ENCODE measurements at regions not wholly inside any gene's neighbourhood (a gene's known extent, or its start where the extent isn't known, plus 50 kb on each side); places are given as distances from the start of the nearest gene placed in this dataset.

DNA sequence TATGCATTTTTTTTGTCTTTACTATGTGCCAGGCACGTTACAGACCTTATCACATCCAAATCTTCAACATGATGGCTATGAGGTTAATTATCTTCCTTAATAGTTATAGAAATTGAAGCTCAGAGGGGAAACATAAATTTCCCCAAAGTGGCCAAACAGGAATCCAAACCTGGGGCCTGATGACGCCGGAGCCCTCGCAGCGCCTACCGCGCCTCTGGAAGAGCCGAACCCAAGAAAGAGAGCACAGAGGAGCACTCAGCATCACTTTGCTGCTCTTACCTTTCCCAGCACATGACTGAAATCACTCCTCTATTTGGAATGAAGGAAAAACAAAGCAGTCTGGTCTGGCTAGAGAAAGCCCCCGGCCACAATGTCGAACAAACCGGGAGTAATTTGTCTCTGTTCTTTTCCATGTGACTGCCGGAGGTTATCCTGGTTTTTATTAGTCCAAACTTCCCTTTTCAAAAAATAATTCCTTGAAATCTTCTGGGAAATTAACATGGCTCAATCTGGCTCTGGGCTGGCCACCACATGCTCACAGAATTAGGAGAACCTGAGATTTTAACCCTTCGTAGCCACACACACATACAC lies 195.5 kb downstream of the ADSS2 start:
- Mint-ChIP-seq H3K4me1 (ENCODE audit: low read depth) (peaks cover 2% of the 10 kb centered on the region), H3K36me3 (ENCODE audit: insufficient read depth) (no peaks in the 10 kb centered on the region), H3K27me3 (ENCODE audit: low read depth) (peaks cover 8% of the 10 kb centered on the region), H3K9me3 (no peaks in the 10 kb centered on the region), H3K4me3 (no peak overlapping the region)
- DNase-seq (no peak), ATAC-seq (no peak)

DNA sequence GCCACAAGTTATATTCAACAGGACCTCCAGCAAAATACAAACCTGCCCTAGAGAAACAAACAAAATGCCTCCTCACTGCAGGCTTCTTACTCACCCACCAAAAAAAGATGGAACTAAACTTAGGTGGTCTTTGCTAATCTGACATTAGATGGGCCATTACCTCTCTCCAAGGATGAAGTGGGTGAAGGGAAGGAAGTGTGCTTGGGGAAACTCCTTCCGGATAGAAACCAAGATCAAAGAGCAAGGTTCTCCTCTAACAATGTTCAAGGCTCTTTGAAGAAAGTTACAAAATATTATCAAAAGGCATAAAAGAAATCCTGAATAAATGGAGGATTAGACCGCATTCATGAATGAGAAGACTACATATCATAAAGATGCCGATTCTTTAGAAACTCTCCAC lies 187.5 kb downstream of the ADSS2 start:
- Mint-ChIP-seq H3K4me1 (ENCODE audit: low read depth) (no peaks in the 10 kb centered on the region), H3K36me3 (ENCODE audit: insufficient read depth) (no peaks in the 10 kb centered on the region), H3K4me3 (no peak overlapping the region), H3K9me3 (no peaks in the 10 kb centered on the region), H3K27me3 (ENCODE audit: low read depth) (peaks cover 3% of the 10 kb centered on the region)
- DNase-seq (no peak), ATAC-seq (no peak)

DNA sequence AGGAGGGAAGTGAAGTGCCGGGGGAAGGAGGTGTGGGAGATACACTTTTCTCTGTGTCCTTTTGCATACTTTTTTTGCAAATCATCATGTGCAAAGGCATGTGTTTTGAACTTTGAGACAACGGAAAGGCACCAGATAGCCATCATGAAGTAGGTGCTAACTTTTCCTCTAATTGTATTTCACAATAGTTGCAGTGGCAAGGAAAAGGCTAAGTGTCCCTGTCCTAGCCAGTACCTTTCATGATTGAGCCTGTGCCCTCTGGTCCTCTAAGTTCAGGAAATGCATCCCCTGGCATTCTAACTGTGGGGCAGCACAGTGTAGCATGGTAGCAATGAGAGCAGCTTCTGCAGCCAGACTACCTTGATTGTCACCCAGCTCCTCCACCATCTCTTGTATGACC lies 186.2 kb downstream of the ADSS2 start:
- Mint-ChIP-seq H3K4me3 (no peak overlapping the region), H3K9me3 (peaks cover 4% of the 10 kb centered on the region), H3K27me3 (ENCODE audit: low read depth) (peaks cover 3% of the 10 kb centered on the region)

DNA sequence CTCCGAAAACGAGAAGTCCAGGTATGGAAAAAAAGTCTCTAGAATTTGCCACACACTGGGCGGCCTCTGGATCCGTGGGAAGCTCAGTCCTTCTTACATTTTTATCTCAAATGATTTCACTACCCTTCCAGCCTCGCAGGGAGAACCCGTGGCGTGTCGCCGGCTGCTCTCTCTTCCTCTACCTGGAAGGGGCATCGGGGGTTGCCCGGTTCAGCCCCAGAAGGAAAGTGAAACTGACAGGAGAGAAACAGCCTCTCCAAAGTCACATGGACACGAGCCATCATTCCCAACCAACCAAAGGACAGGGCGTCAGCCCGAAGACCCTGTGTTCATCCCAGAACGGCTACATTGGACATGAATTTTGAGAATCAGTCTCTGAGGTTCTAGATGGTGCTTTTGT lies 182.5 kb downstream of the ADSS2 start:
- Mint-ChIP-seq H3K4me1 (ENCODE audit: low read depth) (peaks cover 5% of the 10 kb centered on the region), H3K4me3 (no peak overlapping the region), H3K9me3 (peaks cover 8% of the 10 kb centered on the region), H3K36me3 (ENCODE audit: insufficient read depth) (no peaks in the 10 kb centered on the region), H3K27me3 (ENCODE audit: low read depth) (peaks cover 3% of the 10 kb centered on the region)
- no peak for ATAC-seq
- DNase-seq, result no peak

More for the DNA sequence above, 186.2 kb downstream of the ADSS2 start:
- ATAC-seq, result no peak
- DNase-seq, result no peak
- H3K36me3 Mint-ChIP-seq (ENCODE audit: insufficient read depth), result no peaks in the 10 kb centered on the region
- no peaks in the 10 kb centered on the region for H3K4me1 Mint-ChIP-seq (ENCODE audit: low read depth)

DNA sequence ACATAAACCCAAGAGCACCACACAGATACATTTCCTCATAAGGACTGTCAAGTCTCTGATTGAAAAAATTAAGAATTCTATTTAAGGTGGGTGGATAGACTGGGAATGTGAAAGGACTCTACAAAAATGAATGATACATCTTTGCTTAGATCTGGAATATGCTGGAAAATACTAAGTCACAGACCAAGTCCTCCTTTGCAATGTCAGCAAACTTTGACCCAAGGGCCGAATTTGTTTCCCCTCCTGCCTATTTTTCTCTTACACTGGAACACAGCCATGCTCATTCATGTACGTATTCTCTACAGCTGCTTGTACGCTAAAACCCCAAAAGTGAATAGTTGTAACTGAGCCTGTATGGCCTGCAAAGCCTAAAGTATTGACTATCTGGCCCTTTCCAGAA lies 180.7 kb downstream of the ADSS2 start:
- ATAC-seq (no peak), DNase-seq (no peak)
- H3K4me1 Mint-ChIP-seq (ENCODE audit: low read depth), result peaks cover 5% of the 10 kb centered on the region
- no peak overlapping the region for H3K4me3 Mint-ChIP-seq
- H3K36me3 Mint-ChIP-seq (ENCODE audit: insufficient read depth), result no peaks in the 10 kb centered on the region
- H3K27me3 Mint-ChIP-seq (ENCODE audit: low read depth), result peaks cover 3% of the 10 kb centered on the region
- peaks cover 8% of the 10 kb centered on the region for H3K9me3 Mint-ChIP-seq

DNA sequence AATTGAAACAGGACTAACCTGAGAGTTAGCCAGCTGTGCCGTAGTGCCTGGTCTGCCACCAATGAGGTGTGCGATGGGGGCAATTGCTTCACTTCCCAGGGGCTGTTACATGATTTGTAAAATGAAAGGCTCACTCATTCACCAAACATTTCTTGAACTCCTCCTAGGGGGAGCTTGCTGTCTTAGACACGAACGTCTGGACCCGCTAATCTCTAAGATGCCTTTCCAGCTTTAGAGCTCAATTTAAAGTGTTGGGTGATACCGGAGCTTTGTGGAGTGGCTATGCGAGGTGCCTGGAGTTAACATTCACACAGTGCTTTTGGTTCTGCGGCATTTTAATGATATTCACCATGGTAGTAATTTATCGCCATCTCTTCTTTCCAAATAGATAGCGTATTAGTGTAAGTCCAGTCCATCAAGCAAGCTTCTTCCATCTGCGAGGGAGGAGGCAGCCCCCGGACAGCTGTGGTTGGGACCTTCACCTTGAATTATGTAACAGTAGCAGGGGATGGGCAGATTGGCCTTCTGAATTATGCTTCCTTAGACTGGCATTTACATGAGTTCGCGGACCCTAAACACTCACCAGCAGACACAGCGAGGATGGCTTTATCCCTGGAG lies 179.9 kb downstream of the ADSS2 start:
- ATAC-seq, result no peak
- H3K36me3 Mint-ChIP-seq (ENCODE audit: insufficient read depth), result no peaks in the 10 kb centered on the region

DNA sequence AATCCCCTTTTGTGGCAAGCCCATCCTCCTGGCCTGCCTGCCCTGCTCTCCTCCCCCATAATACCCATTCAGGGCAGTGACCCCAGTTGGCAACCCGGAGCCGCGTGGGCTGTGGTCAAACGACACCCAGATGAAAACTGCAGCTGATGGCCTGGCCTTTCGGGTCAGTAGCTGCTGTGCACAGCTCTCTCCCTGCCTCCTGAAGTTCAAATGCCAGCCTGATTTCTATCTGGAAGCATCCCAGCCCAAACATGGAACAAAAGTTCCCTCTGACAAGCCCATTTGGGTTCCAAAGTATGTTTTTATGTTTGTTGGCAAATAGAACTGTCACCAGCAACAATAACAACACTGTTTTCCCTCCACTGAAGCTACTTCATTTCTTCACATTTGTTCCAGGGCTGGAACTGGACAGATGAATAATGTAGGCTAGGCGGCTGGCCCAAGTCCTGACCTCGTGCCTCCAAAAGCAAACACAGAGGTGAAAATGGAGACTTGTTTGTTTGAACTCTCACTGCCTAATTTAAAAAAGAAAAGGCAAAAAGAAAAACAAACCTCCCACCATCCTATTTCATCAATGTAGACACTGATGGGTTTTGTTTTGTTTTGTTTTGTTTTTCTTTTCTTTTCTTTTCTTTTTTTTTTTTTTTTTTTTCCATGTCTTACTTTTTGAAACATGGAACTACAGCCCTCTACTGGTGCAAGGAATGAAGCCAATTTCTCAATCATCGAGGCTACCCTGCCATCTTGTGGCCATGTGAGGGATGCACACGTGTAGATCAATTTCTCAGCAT lies 179.0 kb downstream of the ADSS2 start:
- Mint-ChIP-seq H3K4me3 (no peak overlapping the region), H3K9me3 (peaks cover 8% of the 10 kb centered on the region), H3K27me3 (ENCODE audit: low read depth) (peaks cover 1% of the 10 kb centered on the region), H3K4me1 (ENCODE audit: low read depth) (peaks cover 5% of the 10 kb centered on the region), H3K36me3 (ENCODE audit: insufficient read depth) (no peaks in the 10 kb centered on the region)
- DNase-seq (peak; percentile 64), ATAC-seq (peak; percentile 74 to 79)

More for the DNA sequence above, 179.9 kb downstream of the ADSS2 start:
- no peak for DNase-seq
- Mint-ChIP-seq H3K27me3 (ENCODE audit: low read depth) (no peaks in the 10 kb centered on the region), H3K4me1 (ENCODE audit: low read depth) (peaks cover 5% of the 10 kb centered on the region), H3K4me3 (no peak overlapping the region), H3K9me3 (peaks cover 8% of the 10 kb centered on the region)

DNA sequence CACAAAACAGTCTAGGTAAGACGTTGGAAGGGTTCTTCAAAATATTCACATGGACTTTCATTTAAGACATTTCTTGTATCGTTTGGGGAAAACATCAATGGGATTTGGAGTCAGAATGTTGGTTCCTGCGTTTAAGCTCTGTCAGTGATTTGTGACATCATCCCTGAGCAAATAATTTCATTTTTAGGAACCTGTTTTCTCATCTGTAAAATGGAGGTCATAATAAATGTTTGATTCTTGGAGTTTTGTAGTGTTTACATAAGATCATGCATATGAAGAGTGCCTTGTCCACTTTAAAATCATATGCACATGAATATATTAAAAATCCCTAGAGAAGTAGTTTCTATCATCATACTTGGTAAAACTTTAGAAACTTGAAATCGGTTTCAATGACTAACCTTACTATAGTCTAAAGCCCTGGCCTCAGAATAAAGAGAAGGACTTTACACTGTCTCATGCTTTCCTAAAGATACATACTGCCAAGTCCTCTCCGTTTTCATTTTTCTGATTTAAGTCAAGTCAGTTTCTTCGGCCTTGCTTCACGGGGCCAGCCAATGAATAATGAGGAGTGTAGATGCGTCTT lies 178.4 kb downstream of the ADSS2 start:
- no peaks in the 10 kb centered on the region for H3K36me3 Mint-ChIP-seq (ENCODE audit: insufficient read depth)
- H3K27me3 Mint-ChIP-seq (ENCODE audit: low read depth), result peaks cover 3% of the 10 kb centered on the region
- peaks cover 5% of the 10 kb centered on the region for H3K4me1 Mint-ChIP-seq (ENCODE audit: low read depth)
- H3K9me3 Mint-ChIP-seq, result peaks cover 8% of the 10 kb centered on the region
- ATAC-seq (no peak), DNase-seq (no peak)
- no peak overlapping the region for H3K4me3 Mint-ChIP-seq

DNA sequence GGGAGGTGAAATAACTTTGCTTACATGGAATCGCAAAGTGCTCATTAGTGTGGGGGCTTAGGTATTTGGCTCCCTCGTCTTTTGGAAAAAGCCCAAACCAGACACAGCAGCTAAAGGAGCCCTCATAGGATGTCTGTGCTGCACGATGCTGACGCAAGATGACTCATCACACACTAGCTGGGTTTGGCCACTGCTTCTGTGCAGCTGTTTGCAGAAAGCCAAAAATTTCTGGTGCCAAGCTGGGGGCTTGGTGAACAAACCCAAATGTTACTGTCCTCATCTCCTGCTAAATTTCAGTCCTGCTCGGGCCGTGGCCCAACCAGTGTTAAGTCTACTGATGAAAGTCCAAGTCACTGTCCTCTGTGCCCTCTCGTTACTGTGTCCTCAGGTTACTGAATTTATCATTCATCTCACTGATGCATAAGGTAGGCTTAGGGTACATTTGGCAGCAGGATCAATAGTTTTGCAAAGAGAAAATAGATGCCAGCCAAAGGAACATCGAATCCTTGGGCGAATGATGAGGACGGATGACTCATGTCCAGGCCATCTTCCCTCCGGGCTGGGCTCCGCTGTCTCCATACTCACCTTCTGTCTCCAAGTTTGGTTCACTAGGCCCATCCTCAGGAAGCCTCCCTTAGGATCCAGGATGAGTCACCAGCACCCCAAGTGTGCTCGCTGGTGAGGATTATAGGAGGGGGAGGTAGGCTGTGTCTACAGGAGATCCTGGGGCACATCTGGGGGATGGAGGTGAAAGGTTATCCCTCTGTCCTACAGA lies 177.7 kb downstream of the ADSS2 start:
- peaks cover 3% of the 10 kb centered on the region for H3K27me3 Mint-ChIP-seq (ENCODE audit: low read depth)
- H3K4me1 Mint-ChIP-seq (ENCODE audit: low read depth), result peaks cover 5% of the 10 kb centered on the region
- no peaks in the 10 kb centered on the region for H3K36me3 Mint-ChIP-seq (ENCODE audit: insufficient read depth)
- H3K9me3 Mint-ChIP-seq, result peaks cover 8% of the 10 kb centered on the region
- H3K4me3 Mint-ChIP-seq, result no peak overlapping the region
- DNase-seq, result no peak
- ATAC-seq, result no peak

DNA sequence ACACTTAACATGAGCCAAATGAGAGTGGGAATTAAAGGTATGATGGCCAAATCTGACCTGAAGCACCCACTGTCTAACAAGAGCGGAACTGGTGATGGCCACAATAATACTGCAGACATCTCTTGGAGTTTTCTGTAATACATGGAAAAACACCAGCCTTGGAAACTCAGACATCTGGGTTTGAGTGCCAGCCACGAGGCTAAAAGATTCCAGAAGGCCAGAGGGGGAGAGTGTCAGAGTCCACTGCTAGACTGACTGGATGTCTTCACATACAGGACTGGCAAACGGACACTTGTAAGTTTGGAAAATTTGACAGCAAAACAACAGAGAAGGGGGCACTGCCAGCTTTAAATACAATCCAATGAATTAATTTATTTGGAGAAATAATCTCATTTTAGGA lies 175.1 kb downstream of the ADSS2 start:
- peaks cover 5% of the 10 kb centered on the region for H3K4me1 Mint-ChIP-seq (ENCODE audit: low read depth)
- H3K9me3 Mint-ChIP-seq, result no peaks in the 10 kb centered on the region
- no peak for DNase-seq
- H3K4me3 Mint-ChIP-seq, result no peak overlapping the region
- no peaks in the 10 kb centered on the region for H3K36me3 Mint-ChIP-seq (ENCODE audit: insufficient read depth)
- H3K27me3 Mint-ChIP-seq (ENCODE audit: low read depth), result peaks cover 3% of the 10 kb centered on the region
- ATAC-seq, result no peak

DNA sequence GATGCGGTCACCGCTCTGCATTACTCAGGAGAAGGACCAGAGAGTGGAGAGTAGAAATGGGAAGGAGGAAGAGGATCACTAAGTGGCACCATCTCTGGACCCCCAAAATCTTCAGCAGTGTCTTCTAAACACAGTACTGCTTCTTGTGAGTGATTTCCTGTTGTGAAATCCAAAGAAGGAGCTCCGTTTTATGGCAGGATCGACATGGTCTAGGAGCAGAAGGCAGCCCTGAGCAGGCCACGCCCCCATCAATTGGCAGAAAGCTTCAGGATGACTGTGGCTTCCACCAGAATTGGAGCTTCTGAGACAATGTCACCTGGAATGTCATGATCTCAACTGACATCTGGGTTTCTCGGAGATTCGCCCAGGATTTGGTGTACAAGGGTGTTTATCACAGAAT lies 171.5 kb downstream of the ADSS2 start:
- DNase-seq (no peak), ATAC-seq (no peak)
- no peak overlapping the region for H3K4me3 Mint-ChIP-seq
- no peaks in the 10 kb centered on the region for H3K9me3 Mint-ChIP-seq
- H3K36me3 Mint-ChIP-seq (ENCODE audit: insufficient read depth), result no peaks in the 10 kb centered on the region
- no peaks in the 10 kb centered on the region for H3K4me1 Mint-ChIP-seq (ENCODE audit: low read depth)
- peaks cover 6% of the 10 kb centered on the region for H3K27me3 Mint-ChIP-seq (ENCODE audit: low read depth)

DNA sequence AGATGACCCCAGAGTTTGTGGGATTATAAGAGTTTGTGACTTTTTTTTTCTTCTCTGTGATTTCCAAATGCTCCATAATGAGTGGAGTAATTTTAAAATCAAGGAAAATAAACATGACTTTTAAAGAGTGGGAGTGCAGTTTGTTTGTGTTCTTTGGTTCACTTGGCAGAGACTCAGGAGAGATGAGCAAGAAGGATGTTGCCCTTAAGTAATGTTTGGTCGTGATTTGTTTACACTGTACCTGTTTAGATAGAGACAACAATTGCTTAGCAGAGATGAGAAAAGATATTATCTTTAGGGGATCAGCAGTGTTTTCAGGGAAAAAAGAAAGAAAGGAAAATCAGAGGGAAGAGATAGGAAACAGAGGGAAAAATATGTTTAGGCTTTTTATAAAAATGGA lies 170.8 kb downstream of the ADSS2 start:
- H3K4me1 Mint-ChIP-seq (ENCODE audit: low read depth), result no peaks in the 10 kb centered on the region
- H3K36me3 Mint-ChIP-seq (ENCODE audit: insufficient read depth), result no peaks in the 10 kb centered on the region
- H3K27me3 Mint-ChIP-seq (ENCODE audit: low read depth), result peaks cover 6% of the 10 kb centered on the region
- H3K4me3 Mint-ChIP-seq, result no peak overlapping the region
- H3K9me3 Mint-ChIP-seq, result no peaks in the 10 kb centered on the region
- no peak for DNase-seq
- ATAC-seq, result no peak

DNA sequence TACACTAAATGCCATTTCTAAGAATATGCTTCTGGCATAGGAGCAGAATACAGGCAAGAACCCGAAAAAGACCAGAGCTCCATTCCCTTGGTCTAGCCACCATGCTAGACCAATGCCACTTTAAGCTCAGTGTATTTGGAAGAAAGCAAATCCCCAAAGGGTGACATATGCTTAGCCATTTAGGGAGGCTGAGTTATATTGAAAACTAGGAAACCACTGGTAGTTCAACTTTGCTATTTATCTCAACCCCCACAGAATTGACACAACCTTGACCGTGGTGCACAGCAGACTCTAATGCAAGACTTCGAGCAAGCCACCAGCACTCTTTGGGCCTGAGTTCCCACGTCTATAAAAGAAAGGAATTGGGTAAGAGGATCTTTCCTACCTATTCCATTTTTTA lies 167.9 kb downstream of the ADSS2 start:
- no peak for ATAC-seq
- Mint-ChIP-seq H3K9me3 (peaks cover 3% of the 10 kb centered on the region), H3K27me3 (ENCODE audit: low read depth) (peaks cover 6% of the 10 kb centered on the region), H3K4me1 (ENCODE audit: low read depth) (no peaks in the 10 kb centered on the region), H3K36me3 (ENCODE audit: insufficient read depth) (no peaks in the 10 kb centered on the region), H3K4me3 (no peak overlapping the region)
- DNase-seq, result no peak

DNA sequence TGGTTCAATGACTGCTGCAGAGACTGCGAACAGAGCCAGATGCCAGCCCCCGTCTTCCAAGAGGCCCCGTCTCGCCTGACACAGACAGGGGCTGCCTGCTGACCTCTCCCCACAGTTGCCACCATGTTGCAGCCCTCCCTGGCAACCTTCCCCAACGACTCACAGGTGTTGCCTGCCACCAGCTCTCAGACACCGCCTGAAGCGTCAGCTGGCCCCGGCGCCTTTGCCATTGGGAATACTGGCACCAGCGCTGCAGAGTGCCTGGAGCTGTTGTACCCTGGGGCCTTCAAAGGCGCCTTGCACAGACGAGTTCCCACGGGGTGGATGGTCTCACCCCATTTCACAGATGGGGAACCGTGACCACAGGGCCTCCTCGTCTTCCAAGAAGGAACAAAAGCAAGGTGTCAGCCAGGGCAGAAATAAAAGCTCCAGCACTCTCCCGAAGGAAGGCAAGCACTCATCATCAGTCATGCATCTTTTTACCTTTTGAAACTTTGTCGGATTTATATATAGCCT lies 167.0 kb downstream of the ADSS2 start:
- Mint-ChIP-seq H3K36me3 (ENCODE audit: insufficient read depth) (no peaks in the 10 kb centered on the region), H3K4me1 (ENCODE audit: low read depth) (no peaks in the 10 kb centered on the region), H3K27me3 (ENCODE audit: low read depth) (peaks cover 10% of the 10 kb centered on the region), H3K9me3 (peaks cover 6% of the 10 kb centered on the region), H3K4me3 (no peak overlapping the region)
- no peak for ATAC-seq
- no peak for DNase-seq
